Hematopoietic multipotent progenitor cell treated with erythropoietin and hydrocortisone succinate and interleukin-3 and kit ligand, for 8 days (in vitro differentiated cells): ENCODE measurements at regions not wholly inside any gene's neighbourhood (a gene's known extent, or its start where the extent isn't known, plus 50 kb on each side); places are given as distances from the start of the nearest gene placed in this dataset.
A peak's percentile ranks its signal among the peaks of the same experiment; 100 is the strongest.
"Not testable (repeated sequence)": the region's sequence is repeated elsewhere in the genome, so short reads cannot be mapped to it uniquely, and the experiment has no call there.

ENCODE experiments used
- DNase-seq: peaks from one replicate; pipeline ENCODE4 v3.0.0-alpha.2; 2015

DNA sequence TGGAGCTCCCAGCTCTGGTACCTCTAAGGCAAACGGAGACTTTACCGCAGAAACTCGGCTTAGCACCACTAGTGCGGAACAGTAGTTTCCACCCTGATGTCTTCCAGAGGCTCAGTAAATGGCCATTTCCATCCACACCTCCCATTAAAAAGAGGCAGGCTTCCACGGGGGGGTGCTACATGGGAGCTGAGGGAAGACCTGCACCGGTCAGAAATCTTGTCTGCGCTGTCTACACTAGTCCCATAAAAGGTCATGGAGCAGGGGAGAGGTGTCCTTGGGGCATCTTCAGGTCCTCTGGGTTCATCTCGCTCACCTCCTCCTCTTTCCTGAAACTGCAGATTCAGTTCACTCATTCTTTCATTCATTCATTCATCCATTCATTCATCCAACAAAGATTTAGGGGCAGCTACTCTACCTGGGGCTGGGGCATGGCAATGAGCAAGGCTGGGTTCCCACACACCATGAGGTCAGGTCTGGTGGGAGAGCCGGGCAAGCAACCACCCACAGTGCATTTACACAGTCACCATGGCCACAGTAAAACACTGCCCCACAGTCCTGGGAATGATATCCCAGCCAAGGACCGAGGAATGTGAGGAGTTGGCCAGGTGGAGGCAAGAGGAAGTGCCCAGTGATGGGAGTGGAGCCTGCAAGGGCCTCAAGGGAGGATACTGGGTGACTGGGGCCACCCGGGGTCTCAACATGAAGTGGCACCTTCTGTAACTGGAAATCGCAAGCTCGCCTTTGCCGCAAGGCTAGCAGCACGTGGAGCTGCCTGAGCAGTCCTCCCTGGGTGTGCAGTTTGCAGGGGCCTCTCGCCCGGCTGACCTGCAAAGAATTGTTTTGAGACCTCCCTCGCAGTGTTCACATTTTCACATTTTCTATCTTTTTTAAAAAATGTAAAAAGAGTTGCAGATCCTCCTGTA, 180.2 kb upstream of the RAB6C start:
- DNase-seq, result no peak

- no peak for DNase-seq
These were observed 179.2 kb upstream of the RAB6C start for GRCh38 chr2:129800285-129800684.

DNA sequence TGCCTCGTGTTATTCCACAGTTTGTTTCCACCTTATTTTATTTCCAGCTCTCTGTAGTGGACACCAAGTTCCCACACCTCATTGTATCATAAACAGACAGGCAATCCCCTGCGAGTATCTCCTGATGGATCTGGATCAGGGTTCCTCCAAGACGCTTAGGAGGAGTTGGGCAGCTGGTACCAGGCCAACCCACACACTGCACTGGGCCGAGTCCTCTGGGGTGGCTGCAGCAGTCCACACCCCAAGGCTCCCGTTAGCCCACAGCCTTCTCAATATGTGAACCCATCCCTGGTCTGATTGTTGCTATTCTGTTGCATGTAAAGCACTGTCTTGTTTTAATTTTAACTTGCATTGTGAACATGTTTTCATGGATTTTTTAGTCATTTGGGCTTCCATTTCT, 178.8 kb upstream of the RAB6C start:
- no peak for DNase-seq

- no peak for DNase-seq
These were observed 177.9 kb upstream of the RAB6C start for GRCh38 chr2:129801575-129801974.

GRCh38 chr2:129802290-129802689, 177.2 kb upstream of the RAB6C start:
- DNase-seq, result no peak

DNA sequence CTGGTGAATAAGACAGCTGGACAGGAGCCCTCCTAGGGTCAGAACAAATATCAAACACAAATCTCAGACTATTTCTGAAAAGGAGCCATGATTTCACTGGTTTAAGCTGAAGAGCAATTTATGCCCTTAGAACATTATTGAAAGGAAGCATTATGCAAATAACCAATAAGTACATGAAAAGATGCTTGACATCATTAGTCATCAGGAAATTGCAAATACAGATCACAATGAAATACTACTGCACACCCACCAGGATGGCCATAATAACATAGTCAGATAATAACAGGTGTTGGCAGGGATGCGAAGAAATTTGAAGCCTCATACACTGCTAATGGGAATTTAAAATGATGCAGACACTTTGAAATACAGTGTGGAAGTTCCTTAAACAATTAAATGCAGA, 176.4 kb upstream of the RAB6C start:
- DNase-seq, result no peak

- no peak for DNase-seq
These were observed 175.6 kb upstream of the RAB6C start for GRCh38 chr2:129803871-129804270.

GRCh38 chr2:129805899-129806298, 173.6 kb upstream of the RAB6C start:
- DNase-seq, result no peak

DNA sequence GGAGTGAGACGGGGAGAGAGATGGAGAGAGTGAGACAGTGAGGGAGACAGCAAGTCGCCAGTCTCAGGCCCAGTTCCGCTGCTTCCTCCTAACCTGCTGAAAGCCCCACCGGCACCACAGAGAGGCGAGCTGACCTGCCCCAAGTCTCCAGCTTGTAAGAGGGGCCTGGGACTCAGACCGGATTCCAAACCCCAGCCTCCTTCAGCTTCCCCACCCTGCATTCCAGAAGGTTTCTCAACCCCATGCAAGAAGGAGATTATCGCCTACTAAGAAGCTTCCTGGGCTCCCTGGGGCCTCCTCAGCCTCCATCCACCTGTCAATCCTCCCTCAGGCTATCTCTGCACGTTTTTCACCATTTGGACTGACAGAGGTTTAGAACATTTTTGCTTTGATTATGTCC, 173.1 kb upstream of the RAB6C start:
- DNase-seq, result no peak

DNA sequence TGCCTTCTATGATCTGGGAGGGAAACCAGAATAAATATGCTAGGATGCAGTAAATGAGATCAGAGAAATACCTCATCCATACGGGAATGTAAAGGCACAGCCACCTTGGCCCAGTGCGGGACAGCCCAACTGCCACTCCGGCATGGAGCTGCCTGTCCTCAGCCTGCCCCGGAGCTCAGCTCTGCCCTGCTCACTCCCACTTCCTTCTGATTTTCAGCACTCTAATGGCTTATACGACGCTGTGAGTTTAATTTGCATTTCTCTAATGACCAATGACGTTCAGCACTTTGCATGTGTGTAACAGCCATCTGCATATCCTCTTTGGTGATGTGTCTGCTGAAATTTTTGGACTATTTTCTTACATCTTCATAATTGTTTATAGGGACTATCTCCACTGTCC, 172.5 kb upstream of the RAB6C start:
- no peak for DNase-seq

GRCh38 chr2:129807642-129808338, 171.7 kb upstream of the RAB6C start:
- DNase-seq, result not testable (repeated sequence)

GRCh38 chr2:129810521-129810920, 168.9 kb upstream of the RAB6C start:
- no peak for DNase-seq

DNA sequence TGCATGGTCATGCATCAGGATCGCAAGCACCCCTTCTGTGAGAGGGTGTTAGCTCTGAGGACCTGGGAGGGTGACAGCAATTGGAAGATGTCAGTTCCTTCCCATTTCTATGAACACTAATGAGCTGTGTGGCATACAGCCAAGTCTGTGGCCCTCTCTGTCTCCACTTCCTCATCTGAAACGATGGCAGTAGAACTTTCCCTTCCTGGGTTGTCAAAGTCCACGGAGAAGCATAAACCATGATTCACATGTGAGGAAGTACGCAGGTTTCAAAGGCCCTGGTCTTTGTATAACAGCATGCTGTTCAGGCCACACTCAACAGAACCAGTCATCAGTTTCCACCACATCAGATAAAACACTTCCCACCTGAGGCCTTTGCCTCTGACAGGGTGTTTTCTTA, 167.4 kb upstream of the RAB6C start:
- DNase-seq, result peak; percentile 45

DNA sequence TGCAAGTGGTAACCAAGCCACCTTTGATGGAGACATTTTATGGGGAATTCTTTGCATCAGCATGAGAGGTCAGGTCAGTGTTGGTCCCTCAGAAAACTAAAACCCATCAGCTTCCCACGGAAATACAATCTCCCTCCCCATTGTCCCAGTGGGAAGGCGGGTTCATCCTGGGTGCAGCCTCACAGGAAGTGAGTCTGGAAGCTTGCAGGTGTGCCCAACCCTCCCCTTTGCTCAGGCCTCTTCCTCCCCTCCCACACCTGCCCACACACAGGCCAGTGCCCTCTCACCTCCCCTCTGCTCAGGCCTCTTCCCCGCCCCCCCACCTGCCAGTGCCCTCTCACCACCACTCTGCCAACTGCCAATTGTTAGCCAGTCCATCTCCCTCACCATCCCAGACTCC, 166.8 kb upstream of the RAB6C start:
- DNase-seq, result no peak

DNA sequence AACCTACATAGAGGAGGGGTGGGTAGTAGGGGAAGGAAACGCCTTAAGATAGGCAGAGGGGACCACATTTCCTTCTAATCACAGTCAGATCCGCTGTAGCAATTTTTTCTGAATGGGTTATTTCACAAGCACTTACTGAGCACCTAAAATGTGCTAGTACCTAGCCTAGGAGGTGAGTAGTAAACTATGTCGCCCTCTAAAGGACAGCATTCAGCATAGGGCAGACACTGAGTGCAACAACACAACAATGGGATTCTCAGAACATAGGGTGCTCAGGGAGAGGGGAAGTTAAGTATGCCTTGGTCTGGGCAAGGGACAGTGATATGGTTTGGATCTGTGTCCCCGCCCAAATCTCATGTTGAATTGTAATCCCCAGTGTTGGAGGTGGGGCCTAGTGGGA, 166.1 kb upstream of the RAB6C start:
- peak; percentile 4 for DNase-seq

DNA sequence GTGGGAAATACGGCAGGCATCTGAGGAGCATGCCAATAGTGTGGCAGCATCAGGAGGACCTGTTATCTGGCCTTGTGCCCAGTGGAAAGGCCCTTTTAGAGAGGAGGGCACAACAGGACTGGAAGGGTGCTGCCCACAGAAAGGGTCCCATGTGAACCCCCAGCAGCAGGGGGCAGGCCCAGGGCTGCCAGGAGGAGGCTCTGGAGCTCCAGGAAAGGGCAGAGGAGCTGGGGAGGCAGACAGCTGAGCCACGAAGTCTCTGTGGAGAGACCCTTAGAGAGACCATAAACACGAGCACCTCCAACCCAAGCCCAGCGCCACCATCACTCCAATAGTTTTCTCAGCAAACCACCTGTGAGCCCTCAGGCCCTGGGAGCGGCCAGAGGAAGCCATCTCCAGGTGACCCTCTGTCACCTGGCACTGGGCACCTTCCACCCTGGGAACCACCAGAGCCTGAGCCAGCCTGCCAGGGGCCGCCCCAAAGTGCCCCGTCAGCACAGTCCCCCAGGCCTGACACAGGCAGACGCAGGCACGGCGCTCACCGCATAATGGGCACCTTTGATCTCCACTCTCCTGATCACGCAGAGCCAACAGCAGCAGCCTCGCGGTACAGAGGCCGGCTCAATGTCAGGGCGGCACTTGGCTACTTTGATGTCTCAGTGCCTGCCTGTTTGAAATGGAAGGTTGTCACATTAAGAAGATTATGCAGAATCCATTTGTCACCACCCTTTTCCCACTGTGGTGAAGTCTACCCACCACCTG, 162.5 kb upstream of the RAB6C start:
- DNase-seq, result no peak

- DNase-seq, result no peak
These were observed 159.6 kb upstream of the RAB6C start for GRCh38 chr2:129819855-129820254.

GRCh38 chr2:129820908-129821307, 158.6 kb upstream of the RAB6C start:
- no peak for DNase-seq

GRCh38 chr2:129821445-129821844, 158.0 kb upstream of the RAB6C start:
- no peak for DNase-seq

GRCh38 chr2:129823044-129823443, 156.4 kb upstream of the RAB6C start:
- DNase-seq, result no peak

GRCh38 chr2:129827311-129828090, 152.0 kb upstream of the RAB6C start:
- no peak for DNase-seq

DNA sequence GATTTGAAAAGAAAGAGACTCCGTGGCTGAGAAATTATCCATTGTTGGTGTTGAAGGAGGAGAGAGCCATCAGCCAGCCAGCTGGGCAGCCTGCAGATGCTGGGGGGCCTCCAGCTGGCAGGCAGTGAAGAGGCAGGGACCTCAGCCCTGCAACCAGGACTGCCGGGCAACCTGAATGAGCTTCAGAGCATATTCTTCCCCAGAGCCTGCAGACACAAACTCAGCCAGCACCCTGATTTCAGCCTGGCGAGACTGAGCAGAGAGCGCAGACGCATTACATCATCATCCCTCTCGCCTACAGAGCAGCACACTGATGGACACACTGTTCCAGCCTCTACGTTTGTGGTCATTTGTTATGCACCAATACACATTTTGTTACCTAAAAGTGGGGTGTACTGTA, 150.7 kb upstream of the RAB6C start:
- DNase-seq, result no peak

DNA sequence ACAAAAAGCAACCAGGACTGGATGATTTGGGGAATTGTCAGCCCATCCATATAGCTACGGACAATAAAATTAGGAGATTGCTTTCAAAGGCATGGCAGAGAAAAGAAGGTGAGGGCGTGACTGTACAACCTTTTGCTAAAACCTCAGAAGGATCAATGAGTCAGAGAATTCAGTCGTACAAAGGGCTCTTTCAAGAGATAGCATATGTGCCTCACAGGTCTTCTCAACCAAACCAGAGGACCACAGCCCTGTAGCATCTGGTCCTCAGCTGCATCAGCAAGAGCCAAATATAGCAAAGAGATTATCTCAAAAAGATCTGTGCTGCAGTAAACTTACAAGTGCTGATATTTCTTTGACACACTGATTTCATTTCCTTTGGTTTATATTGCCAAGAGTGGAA, 149.9 kb upstream of the RAB6C start:
- DNase-seq, result no peak
